Karpas-422 (cell line): ENCODE measurements at regions not wholly inside any gene's neighbourhood (a gene's known extent, or its start where the extent isn't known, plus 50 kb on each side); places are given as distances from the start of the nearest gene placed in this dataset.
"Not testable (repeated sequence)": the region's sequence is repeated elsewhere in the genome, so short reads cannot be mapped to it uniquely, and the experiment has no call there.

Experiments
- DNase-seq: peaks from one replicate; pipeline ENCODE4 v3.0.0-alpha.2; 2015
- H2AFZ ChIP-seq: fragments of 200-600 bp; sonication (generic); 2 replicates; pipeline ENCODE4 v1.6.1; 2014; ENCODE audit warnings: antibody characterized with exemption, low read length, mixed read lengths
- H3K27ac ChIP-seq: fragments of 200-600 bp; sonication (generic); 2 replicates; pipeline ENCODE4 v1.5.1; 2014; ENCODE audit warnings: mild to moderate bottlenecking, low read length, moderate library complexity
- H3K27me3 ChIP-seq: fragments of 200-600 bp; sonication (generic); 2 replicates; pipeline ENCODE4 v1.6.1; 2014; ENCODE audit warnings: low read length, mixed read lengths
- H3K36me3 ChIP-seq: fragments of 200-600 bp; sonication (generic); 2 replicates; pipeline ENCODE4 v1.6.1; 2014; ENCODE audit warnings: low read length, mixed read lengths; ENCODE audit not compliant: insufficient read depth
- H3K4me1 ChIP-seq: fragments of 200-600 bp; sonication (generic); 2 replicates; pipeline ENCODE4 v1.6.1; 2014; ENCODE audit warnings: mild to moderate bottlenecking, low read length, mixed read lengths
- H3K4me2 ChIP-seq: fragments of 200-600 bp; sonication (generic); 2 replicates; pipeline ENCODE4 v1.6.1; 2014; ENCODE audit warnings: low read length, low read depth, mild to moderate bottlenecking; ENCODE audit not compliant: poor library complexity, severe bottlenecking
- H3K4me3 ChIP-seq: fragments of 200-600 bp; sonication (generic); 2 replicates; pipeline ENCODE4 v1.5.1; 2014; ENCODE audit warnings: mild to moderate bottlenecking, antibody characterized with exemption, low read length, mixed read lengths
- H3K79me2 ChIP-seq: fragments of 200-600 bp; sonication (generic); 2 replicates; pipeline ENCODE4 v1.6.1; 2014; ENCODE audit warnings: mild to moderate bottlenecking, low read length, mixed read lengths
- H3K9ac ChIP-seq: fragments of 200-600 bp; sonication (generic); 2 replicates; pipeline ENCODE4 v1.6.0; 2014; ENCODE audit warnings: low read length
- H3K9me2 ChIP-seq: fragments of 200-600 bp; sonication (generic), shearing (Covaris generic); replicated peaks from 2 replicates; pipeline ENCODE4 v1.6.0; 2014; ENCODE audit warnings: mild to moderate bottlenecking, low read length, moderate library complexity; ENCODE audit not compliant: insufficient read depth
- H3K9me3 ChIP-seq: fragments of 300-700, 200-600 bp; sonication (generic); 2 replicates; pipeline ENCODE4 v1.6.1; 2014; ENCODE audit warnings: low read length, mixed read lengths
- H4K20me1 ChIP-seq: fragments of 200-600 bp; sonication (generic); 2 replicates; pipeline ENCODE4 v1.6.1; 2014; ENCODE audit warnings: mild to moderate bottlenecking, antibody characterized with exemption, low read length, low read depth; ENCODE audit not compliant: insufficient read depth

GRCh38 chr14:37698840-37699777 is 103.7 kb downstream of the TTC6 start:
- Histone ChIP-seq H3K9me2 (no peaks in the 10 kb centered on the region), H3K4me3 (no peak overlapping the region), H3K79me2 (no peaks in the 10 kb centered on the region), H3K9me3 (peaks cover 3% of the 10 kb centered on the region; the same call in 1 of the 2 replicates), H3K36me3 (no peaks in the 10 kb centered on the region), H4K20me1 (no peaks in the 10 kb centered on the region), H3K4me1 (peaks cover 18% of the 10 kb centered on the region), H2AFZ (no peak overlapping the region), H3K27ac (no peak overlapping the region), H3K4me2 (no peak overlapping the region), H3K9ac (no peak overlapping the region), H3K27me3 (no peaks in the 10 kb centered on the region)
- no peak for DNase-seq

GRCh38 chr14:37707716-37708115 is 112.3 kb downstream of the TTC6 start:
- H3K9me2 ChIP-seq = no peaks in the 10 kb centered on the region
- H3K27ac ChIP-seq = no peak overlapping the region
- H2AFZ ChIP-seq = no peak overlapping the region
- no peaks in the 10 kb centered on the region for H3K79me2 ChIP-seq
- DNase-seq = no peak
- H4K20me1 ChIP-seq = no peaks in the 10 kb centered on the region
- H3K27me3 ChIP-seq = no peaks in the 10 kb centered on the region; the same call in 1 of the 2 replicates
- H3K4me1 ChIP-seq = peaks cover 18% of the 10 kb centered on the region
- no peak overlapping the region for H3K4me2 ChIP-seq
- no peaks in the 10 kb centered on the region for H3K9me3 ChIP-seq
- no peaks in the 10 kb centered on the region for H3K36me3 ChIP-seq
- no peak overlapping the region for H3K4me3 ChIP-seq
- no peak overlapping the region for H3K9ac ChIP-seq

- Histone ChIP-seq H3K4me2 (no peak overlapping the region), H3K27me3 (no peaks in the 10 kb centered on the region; the same call in 1 of the 2 replicates), H3K27ac (no peak overlapping the region), H3K4me3 (no peak overlapping the region), H3K79me2 (no peaks in the 10 kb centered on the region), H2AFZ (peak overlapping the region; percentile 32; the same call in 1 of the 2 replicates), H3K4me1 (peaks cover 12% of the 10 kb centered on the region), H4K20me1 (no peaks in the 10 kb centered on the region), H3K9ac (no peak overlapping the region), H3K9me3 (no peaks in the 10 kb centered on the region), H3K36me3 (no peaks in the 10 kb centered on the region), H3K9me2 (no peaks in the 10 kb centered on the region)
- no peak for DNase-seq
Observed at GRCh38 chr14:37708481-37708880, 113.1 kb downstream of the TTC6 start.

- Histone ChIP-seq H2AFZ (peak overlapping the region; percentile 32; the same call in 1 of the 2 replicates), H3K4me2 (no peak overlapping the region), H3K27ac (no peak overlapping the region), H3K9me2 (no peaks in the 10 kb centered on the region), H3K27me3 (no peaks in the 10 kb centered on the region; the same call in 1 of the 2 replicates), H3K4me1 (peaks cover 11% of the 10 kb centered on the region), H3K36me3 (no peaks in the 10 kb centered on the region), H4K20me1 (no peaks in the 10 kb centered on the region), H3K79me2 (no peaks in the 10 kb centered on the region), H3K9ac (no peak overlapping the region), H3K9me3 (no peaks in the 10 kb centered on the region), H3K4me3 (no peak overlapping the region)
- peak; percentile 66 for DNase-seq
Observed at GRCh38 chr14:37709419-37710195, 114.2 kb downstream of the TTC6 start.

- Histone ChIP-seq H3K27me3 (no peaks in the 10 kb centered on the region; the same call in 1 of the 2 replicates), H3K4me3 (no peak overlapping the region), H3K9me2 (no peaks in the 10 kb centered on the region), H3K36me3 (no peaks in the 10 kb centered on the region), H2AFZ (no peak overlapping the region), H3K27ac (no peak overlapping the region), H3K9ac (no peak overlapping the region), H4K20me1 (no peaks in the 10 kb centered on the region), H3K9me3 (no peaks in the 10 kb centered on the region), H3K79me2 (no peaks in the 10 kb centered on the region), H3K4me1 (peaks cover 11% of the 10 kb centered on the region), H3K4me2 (no peak overlapping the region)
- DNase-seq = no peak
Observed at GRCh38 chr14:37711356-37711830, 116.0 kb downstream of the TTC6 start.

- no peak overlapping the region for H3K4me3 ChIP-seq
- H3K4me2 ChIP-seq = no peak overlapping the region
- H2AFZ ChIP-seq = no peak overlapping the region
- no peaks in the 10 kb centered on the region; the same call in 1 of the 2 replicates for H3K27me3 ChIP-seq
- DNase-seq = no peak
- no peaks in the 10 kb centered on the region for H3K9me3 ChIP-seq
- H3K9ac ChIP-seq = no peak overlapping the region
- no peaks in the 10 kb centered on the region for H3K36me3 ChIP-seq
- H3K9me2 ChIP-seq = no peaks in the 10 kb centered on the region
- no peaks in the 10 kb centered on the region for H3K79me2 ChIP-seq
- H3K4me1 ChIP-seq = peaks cover 11% of the 10 kb centered on the region
- no peaks in the 10 kb centered on the region for H4K20me1 ChIP-seq
- no peak overlapping the region for H3K27ac ChIP-seq
Observed at GRCh38 chr14:37711831-37712475, 116.5 kb downstream of the TTC6 start.

- H3K4me1 ChIP-seq, H3K27ac ChIP-seq, H3K4me2 ChIP-seq, H3K9ac ChIP-seq, H3K9me3 ChIP-seq, H3K36me3 ChIP-seq, H2AFZ ChIP-seq, H3K4me3 ChIP-seq, DNase-seq, H3K79me2 ChIP-seq, H4K20me1 ChIP-seq, H3K9me2 ChIP-seq, H3K27me3 ChIP-seq: not testable (repeated sequence)
Observed at GRCh38 chr14:37712476-37712860, 117.0 kb downstream of the TTC6 start.
